Activated T-helper 9 cell treated with anti-CD3 and anti-CD28 coated beads, Interleukin-2, amount 50 U/mL, for 16 hours (primary cell): ENCODE measurements at regions not wholly inside any gene's neighbourhood (a gene's known extent, or its start where the extent isn't known, plus 50 kb on each side); places are given as distances from the start of the nearest gene placed in this dataset.
"Not testable (repeated sequence)": the region's sequence is repeated elsewhere in the genome, so short reads cannot be mapped to it uniquely, and the experiment has no call there.

ENCODE experiments used
- DNase-seq: peaks from one replicate; pipeline ENCODE4 v3.0.0-alpha.2; 2020; ENCODE audit warnings: low read depth

- no peak for DNase-seq
Observed at GRCh38 chr2:191476901-191477300, 201.0 kb upstream of the NABP1 start.

- DNase-seq, result no peak
Observed at GRCh38 chr2:191478799-191479679, 198.9 kb upstream of the NABP1 start.

- DNase-seq, result no peak
Observed at GRCh38 chr2:191479680-191480023, 198.3 kb upstream of the NABP1 start.

- no peak for DNase-seq
Observed at GRCh38 chr2:191481305-191482070, 196.4 kb upstream of the NABP1 start.

GRCh38 chr2:191483117-191483516 lies 194.8 kb upstream of the NABP1 start:
- no peak for DNase-seq

- DNase-seq, result no peak
Observed at GRCh38 chr2:191486584-191487320, 191.2 kb upstream of the NABP1 start.

GRCh38 chr2:191488135-191488534 lies 189.8 kb upstream of the NABP1 start:
- no peak for DNase-seq

- no peak for DNase-seq
Observed at GRCh38 chr2:191489177-191489576, 188.8 kb upstream of the NABP1 start.

- DNase-seq, result no peak
Observed at GRCh38 chr2:191496838-191497237, 181.1 kb upstream of the NABP1 start.

GRCh38 chr2:191497822-191498221 lies 180.1 kb upstream of the NABP1 start:
- no peak for DNase-seq

- DNase-seq, result no peak
Observed at GRCh38 chr2:191499050-191499449, 178.9 kb upstream of the NABP1 start.

- DNase-seq, result no peak
Observed at GRCh38 chr2:191499874-191500565, 177.9 kb upstream of the NABP1 start.

GRCh38 chr2:191500566-191500883 lies 177.4 kb upstream of the NABP1 start:
- DNase-seq, result no peak

- DNase-seq, result no peak
Observed at GRCh38 chr2:191500884-191501560, 176.9 kb upstream of the NABP1 start.

- DNase-seq, result no peak
Observed at GRCh38 chr2:191501561-191502168, 176.3 kb upstream of the NABP1 start.

GRCh38 chr2:191506515-191506914 lies 171.4 kb upstream of the NABP1 start:
- DNase-seq, result no peak

GRCh38 chr2:191507252-191507853 lies 170.6 kb upstream of the NABP1 start:
- DNase-seq, result not testable (repeated sequence)

GRCh38 chr2:191508738-191509137 lies 169.2 kb upstream of the NABP1 start:
- DNase-seq, result no peak

GRCh38 chr2:191512216-191512835 lies 165.6 kb upstream of the NABP1 start:
- DNase-seq, result no peak

- DNase-seq, result no peak
Observed at GRCh38 chr2:191512874-191513273, 165.1 kb upstream of the NABP1 start.
